Activated effector memory CD4-positive, alpha-beta T cell treated with Interleukin-2 at 50 U/mL for 16 hours (primary cell): ENCODE measurements at regions not wholly inside any gene's neighbourhood (a gene's known extent, or its start where the extent isn't known, plus 50 kb on each side); places are given as distances from the start of the nearest gene placed in this dataset.

ENCODE experiments used
- DNase-seq: peaks from one replicate; pipeline ENCODE4 v3.0.0-alpha.2; 2020

DNA sequence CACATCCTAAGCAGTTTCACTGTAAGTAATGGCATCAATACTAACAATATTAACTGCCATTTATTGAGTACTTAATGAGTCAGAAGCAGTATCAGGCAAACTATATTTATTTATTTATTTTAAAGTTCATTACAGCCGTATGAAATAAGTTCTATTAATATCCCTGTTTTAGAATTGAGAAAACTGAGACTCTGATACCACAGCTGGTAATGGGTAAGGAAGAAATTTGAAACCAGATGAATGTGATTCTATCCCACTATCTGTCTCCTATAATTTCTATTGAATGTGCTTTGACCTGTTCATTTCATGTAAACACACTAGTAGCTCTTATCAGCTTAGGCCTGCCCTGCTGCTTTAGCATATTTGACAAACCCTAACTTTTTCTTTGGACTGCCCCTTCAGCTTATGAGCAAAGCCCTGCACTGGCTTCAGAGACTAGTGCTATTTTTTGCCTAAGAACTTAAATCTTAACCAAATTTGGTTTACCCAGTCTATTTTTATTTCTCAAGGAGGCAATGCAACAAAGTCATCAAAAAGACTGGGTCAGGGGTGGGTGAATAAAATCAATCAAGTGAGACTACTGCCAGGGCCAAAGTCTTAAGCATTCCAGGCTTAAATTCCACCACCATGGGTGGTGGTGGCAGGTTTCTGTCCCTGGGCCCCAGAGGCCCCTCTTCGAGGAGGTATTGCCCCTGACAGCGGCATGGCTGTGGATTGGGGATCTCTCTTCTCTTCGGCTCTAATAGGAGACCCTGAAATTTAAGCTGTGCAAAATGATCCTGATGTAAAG is 143.4 kb downstream of the DLEU7 start:
- no peak for DNase-seq

DNA sequence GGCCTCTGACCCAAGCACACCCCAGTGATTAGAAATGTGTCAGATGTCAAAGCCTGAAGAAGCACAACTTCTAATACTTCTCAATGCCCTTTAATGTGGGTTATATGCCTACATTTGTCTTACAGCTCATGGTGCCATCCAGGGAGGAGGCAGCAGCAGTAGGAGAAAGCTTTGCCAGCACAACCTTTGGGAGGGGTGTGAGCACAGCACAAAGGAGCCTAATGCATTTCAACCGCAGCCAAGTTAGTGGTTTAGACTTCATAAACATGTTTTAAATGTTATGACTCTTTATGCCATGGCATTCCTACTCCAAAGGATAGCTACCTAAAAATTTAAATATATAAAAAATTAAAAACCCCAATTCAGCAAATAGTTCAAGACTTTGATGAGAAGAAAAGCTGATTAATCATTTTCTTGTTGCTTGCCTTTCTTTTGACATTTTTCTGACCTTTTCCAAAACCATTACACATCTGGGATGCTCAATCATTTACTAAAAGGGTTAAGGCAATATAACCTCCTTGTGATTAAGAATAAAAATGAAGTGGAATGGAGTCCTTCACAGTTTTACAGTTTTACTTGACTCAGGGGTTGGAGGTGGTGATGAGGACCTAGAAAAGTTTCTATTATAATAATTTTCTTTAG is 142.7 kb downstream of the DLEU7 start:
- DNase-seq: no peak

DNA sequence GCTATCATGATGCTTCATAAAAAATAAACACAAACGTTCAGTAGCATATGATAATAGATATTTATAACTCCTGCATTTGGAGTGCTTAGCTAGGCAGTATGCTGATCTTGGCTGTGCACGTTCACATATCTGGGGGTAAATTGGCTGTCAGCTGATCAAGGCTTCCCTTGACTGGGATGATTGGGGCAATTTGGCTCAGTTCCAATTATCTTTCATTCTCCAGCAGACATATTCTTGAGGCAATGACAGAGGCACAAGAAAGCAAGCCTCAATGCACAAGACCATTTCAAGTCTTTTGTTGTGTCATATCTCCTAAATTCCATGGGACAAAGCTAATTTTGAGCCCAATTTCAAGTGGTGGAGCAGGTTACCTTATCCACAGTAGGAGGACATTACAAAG is 142.0 kb downstream of the DLEU7 start:
- no peak for DNase-seq

DNA sequence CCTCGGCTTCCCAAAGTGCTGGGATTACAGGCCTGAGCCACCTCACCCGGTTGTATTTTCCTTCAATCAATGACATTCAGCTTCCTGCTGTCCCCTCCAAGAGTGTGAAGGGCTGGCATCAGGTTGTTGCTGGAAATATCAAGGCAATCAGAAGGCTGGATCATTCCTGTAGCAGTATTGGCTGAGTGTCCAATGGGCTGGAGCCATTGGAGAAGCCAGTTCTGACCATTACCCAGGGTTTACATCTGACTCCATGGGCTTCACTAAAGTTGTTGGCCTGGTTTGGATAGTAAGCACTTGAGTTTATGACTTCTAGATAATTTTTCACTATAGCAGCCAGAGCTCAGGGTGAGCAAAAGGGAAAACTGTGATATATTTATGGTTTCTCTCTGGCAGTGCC is 137.0 kb downstream of the DLEU7 start:
- no peak for DNase-seq

DNA sequence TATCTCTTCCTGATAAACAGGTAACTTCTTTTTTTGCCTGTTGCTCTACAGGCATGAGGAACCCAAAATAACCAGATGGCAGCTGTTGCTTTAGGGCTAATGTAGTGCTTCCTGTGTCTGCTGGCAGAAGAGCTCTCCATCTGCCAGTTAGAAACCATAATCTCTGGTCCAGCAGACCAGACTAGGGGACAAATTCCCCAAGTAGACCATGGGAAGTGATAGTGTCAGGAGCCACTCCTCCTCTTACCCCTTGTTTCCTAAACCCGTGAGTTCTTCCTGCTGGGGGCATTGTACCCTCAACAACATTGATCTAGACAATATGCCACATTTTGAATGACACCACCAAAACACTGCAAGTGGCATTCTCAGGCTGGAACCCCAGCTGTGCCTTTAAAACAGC is 135.9 kb downstream of the DLEU7 start:
- DNase-seq: no peak

DNA sequence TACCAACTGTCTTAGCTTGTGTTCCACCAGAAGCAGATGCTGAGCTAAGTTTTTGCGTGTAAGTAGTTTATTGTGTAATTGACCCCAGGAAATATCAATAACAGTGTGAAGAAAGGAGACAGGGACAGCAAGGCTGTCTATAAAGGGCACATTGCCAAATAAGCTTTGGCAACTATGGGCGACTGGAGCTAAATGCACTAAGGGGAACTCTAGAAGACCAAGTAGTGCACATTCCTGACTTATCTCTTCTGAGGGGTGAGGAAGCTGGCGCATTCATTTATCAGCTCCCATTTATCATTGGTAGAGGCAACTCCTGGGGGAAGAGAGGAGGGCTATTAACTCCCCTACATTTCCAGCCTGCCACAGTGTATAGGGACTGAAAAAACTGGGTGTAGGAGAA is 135.0 kb downstream of the DLEU7 start:
- DNase-seq: no peak

DNA sequence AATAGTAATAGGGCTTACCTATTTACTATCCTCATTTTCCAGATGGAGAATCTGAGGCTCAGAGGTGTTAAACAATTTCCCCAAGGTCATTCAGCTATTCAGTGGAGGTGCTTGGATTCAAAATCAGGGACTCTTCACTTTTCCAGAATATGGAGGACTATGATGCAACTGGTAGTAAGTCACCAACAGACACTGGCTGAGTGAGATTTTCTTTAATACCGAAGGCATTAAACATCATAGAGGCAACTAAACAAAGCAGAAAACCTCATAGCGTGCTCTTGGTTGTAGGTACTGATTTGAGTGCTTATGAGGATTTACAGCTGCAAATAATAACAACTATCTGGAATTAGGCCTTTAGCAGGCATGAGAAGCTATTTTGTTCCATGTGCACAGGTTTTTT is 134.4 kb downstream of the DLEU7 start:
- no peak for DNase-seq

DNA sequence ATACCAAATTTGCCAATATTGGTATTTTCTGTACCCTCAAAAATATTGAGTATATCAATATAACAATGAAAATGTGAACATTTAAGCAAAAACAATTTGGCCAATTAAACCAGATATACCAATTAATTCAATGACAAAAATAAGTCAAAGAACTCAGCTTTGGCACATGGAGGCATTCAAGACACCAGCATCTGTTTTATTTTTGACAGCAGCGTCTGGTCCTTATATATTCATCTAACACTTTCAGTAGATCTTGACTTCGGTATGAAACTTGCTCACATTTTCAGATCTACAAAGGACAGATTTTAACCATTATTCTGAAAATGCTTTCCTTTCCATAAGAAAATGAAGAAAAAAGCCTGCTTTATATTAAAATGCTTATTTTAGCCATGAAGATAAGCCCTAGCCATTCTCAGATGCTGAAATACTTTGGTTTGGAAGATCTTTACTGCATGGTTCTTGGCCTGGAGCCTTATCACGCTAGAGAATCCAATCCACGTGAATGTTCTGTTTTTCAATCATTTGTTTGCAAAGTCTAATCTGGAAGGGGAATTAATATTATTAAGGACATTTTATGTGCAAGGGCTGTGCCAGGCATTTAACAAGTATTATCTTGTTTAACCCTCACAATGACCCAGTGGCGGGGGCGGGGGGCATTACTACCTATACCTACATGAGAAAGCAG is 132.2 kb downstream of the DLEU7 start:
- no peak for DNase-seq

DNA sequence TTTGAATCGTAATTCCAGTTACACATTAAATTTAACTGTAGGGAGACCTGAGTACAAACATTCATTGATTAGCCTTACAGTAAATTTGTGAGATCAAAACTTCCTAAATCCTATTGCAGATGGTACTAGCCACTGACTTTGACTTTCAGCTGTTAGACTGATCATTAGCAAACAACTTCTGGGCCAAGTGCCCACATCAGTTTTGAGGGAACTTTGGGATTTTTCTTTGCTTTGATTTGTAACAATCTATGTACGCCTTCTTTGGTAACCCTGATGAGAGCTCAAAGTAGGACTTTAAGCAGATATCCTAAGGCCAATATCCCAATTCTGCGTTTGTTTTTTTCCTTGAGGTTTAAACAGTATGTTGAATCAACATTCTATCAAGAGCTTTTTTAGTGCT is 131.5 kb downstream of the DLEU7 start:
- no peak for DNase-seq

DNA sequence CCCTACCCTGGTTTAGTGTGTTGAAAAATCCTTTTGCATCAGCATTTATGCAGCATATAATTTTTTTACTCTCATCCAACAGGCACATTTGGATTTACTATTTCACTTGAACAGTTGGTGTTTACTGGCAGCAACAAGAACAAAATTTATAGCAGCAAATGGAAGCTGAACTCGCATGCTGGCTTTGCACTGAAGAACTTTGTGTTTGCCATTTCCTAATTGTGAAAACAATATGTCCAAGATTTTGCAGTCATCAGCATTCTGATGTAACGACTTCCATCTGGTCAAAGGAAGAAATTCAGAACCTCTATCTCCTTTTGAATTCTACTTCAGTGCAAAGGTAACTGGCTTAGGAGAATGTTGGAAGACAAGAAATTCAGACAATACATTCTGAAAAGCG is 131.0 kb downstream of the DLEU7 start:
- no peak for DNase-seq

DNA sequence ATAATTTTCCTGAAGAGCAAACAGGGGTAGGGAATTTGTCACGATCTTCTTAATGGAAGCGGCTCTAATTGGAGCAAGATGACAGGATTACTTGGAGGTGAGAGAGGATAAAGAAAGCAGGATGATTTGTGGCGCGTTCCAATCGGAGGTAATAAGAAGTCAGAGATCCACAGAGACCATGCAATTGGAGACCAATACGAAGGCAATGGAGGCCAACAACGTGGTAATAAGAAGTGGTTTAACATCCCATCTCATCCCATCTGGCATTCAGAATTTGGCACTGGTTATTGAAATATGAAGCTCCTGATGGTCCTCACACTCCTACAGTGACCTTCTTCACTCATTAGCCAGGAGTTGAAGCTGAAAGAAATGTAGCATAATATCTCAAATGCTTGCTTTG is 130.6 kb downstream of the DLEU7 start:
- no peak for DNase-seq

DNA sequence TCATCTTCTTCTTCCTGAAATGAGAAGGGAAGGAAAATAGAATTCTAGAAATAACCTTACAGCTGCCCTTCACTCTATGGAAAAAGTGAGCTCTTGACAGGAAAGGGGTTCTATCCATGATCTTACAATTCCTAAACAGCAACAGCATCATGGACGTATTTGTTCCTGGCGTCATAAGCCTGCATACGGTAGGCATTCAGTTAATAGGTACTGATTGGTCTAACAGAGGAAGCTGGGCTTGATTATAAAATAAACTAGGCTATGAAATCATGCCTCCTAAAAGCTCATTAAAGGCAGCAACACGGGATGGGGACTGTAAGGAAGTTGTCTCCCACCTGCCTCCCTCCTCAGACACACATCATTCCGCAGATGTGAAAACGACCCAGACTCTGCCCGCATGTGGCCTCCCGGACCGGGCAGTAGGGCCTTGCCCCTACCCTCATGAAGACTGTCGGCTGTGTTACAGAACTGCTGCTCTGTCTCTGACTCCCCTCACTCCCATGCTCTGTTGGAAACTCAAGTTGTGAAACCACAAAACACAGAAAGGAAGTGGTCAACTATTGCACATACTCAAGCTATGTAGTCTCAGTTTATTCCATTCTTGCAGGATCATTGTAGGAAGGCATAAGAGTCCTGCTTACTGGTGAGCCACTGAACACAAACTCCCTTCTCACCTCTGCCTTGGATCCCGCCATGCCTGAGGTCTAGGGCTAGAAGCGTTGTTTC is 129.8 kb downstream of the DLEU7 start:
- no peak for DNase-seq

DNA sequence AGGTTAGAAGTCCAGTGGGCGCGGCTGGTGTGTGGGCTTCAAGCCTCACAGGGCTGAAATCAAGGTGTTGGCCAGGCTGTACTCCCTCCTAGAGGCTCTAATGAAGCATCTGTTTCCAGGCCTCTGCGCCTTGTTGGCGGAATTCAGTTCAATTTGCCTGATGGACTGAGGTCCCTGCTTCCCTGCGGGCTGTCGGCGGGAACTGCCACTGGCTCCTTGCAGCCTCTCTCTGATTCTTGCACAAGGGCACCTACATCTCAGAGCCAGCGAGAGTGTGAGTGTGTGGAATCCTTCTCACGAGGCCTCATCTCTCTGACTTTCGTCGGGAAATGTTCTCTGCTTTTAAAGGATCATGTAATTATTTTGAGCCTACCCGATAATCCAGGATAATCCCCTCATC is 128.6 kb downstream of the DLEU7 start:
- no peak for DNase-seq

DNA sequence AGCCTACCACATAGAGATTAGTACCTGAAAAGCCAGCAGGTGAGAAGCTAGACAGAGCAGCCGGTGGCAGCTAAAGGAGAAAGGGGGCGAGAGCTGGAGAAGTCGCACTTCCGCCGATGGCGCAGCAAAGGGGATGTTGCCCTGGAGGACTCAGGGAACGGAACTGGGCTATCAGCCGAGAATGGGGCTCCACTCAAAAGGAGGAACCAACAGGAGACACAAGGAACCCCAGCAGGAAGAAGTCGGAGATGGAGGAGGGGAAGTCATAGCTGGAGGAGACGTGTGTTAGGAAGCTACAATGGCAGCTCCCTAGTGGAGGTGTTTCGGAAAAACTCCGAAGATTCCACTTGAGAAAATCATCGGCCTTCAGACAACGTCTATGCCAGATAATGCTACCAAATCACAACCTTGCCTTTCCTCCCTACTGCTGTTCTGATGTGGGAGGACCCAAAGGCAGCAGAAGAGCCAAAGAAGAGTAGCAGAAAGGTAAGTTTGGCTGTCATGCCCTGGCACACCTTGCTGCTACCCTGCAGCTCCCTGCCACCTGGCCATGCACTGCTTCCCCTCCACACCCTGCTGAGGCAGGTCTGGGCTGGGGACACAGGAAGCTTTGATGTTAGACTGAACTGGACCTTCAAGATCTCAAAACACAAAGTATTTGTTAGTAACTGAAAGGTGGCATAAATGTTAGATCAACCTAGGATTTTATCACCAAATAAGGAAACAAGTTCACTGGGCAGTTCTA is 127.9 kb downstream of the DLEU7 start:
- no peak for DNase-seq

DNA sequence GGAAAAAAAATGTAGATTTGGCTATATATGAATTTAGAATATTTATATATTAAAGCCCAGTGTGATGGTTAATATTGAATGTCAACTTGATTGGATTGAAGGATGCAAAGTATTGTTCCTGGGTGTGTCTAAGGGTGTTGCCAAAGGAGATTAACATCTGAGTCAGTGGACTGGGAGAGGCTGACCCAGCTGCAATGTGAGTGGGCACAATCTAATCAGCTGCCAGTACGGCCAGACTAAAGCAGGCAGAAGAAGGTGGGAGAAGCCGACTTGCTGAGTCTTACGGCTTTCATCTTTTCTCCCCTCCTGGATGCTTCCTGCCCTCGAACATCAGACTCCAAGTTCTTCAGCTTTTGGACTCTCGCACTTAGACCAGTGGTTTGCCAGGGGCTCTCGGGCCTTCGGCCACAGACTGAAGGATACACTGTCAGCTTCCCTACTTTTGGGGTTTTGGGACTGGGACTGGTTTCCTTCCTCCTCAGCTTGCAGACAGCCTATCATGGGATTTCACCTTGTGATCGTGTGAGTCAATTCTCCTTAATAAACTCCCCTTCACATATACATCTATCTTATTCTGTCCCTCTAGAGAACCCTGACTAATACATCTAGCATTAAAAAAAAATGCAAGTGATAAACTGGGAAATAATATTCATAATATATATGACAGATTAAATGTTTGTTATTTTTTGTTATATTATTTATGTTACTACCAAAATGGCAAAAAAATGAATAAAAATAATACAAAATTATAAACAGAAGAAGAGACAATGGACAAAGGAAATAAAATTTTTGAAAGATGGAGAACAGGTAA is 122.4 kb downstream of the DLEU7 start:
- no peak for DNase-seq

DNA sequence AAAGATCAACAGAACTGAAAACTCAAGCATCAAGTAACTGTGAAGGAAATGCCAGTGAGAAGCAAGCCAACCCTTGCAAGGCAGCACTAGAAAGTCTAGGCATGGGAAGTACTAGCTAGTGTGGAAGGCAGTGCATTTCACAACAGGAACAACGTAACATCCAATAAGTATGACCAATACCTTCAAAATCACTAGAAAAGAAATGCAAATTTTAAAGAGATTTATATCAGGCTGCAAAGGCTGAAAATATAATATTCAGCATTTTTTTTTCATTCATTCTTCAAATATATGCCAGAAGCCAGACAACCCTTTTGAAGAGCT is 121.9 kb downstream of the DLEU7 start:
- no peak for DNase-seq

DNA sequence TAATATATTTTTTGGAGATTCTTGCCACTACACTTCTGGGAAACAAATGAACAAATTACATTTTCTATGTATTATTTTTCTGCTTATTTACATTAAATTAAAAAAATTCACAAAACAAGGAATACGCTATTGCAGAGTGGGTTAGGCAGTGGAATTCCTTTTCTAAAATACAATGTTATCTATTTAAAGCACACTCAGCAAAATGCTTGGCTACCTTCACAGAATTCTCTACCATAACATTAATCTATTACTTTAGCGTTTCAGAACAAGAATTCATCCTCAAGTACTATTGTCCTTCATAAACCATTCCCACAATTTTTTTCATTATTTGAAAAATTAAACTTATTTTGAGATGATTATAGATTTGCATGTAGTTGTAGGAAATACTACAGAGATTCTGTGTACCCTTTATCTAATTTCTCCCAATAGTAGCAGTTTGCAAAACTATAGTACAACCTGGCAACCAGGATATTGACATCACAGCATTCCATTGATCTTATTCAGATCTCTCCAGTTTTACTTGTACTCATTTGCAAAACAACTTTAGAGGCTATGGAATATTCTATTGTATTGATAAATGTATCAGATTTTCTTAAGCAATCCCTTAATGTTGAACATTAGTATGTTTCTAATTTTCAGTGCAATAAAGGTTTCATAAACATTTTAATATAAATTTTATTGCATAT is 120.9 kb downstream of the DLEU7 start:
- DNase-seq: no peak

DNA sequence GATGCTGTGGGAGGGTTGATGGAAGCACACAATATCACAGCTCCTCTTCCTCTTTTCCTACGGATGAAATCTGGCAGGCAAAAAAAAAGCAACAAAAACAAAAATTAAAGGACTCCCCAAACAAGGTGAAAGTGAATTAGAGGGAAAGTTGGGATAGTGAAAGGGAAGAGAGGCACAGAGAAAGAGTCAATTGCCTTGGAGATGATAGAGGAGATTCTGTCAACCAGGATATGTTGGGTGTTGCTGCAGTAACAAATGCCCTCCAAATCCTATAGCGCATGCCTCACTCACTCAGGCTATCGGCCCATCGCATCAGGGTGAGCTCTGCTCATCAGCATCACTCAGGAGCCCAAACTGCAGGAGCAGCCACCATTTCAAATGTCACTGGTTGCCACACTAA is 119.1 kb downstream of the DLEU7 start:
- DNase-seq: no peak

DNA sequence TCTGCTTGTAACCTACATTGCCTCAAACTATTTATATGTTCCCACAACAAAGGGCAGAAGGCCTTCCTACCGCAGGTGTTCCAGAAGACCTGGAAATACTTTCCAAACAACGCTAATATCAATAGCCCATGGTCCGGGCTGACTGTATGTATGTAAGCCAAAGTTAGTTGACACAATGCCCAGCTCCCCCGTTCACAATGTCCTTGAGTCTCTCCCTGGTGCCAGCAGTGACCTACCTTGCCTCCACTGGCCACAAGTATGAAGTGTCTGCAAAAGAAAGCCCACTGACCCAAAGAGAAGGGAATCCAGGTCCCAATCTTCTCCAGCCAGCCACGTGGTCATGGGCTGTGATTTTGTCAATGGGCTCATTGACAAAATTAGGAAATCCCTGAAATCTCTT is 118.6 kb downstream of the DLEU7 start:
- no peak for DNase-seq

DNA sequence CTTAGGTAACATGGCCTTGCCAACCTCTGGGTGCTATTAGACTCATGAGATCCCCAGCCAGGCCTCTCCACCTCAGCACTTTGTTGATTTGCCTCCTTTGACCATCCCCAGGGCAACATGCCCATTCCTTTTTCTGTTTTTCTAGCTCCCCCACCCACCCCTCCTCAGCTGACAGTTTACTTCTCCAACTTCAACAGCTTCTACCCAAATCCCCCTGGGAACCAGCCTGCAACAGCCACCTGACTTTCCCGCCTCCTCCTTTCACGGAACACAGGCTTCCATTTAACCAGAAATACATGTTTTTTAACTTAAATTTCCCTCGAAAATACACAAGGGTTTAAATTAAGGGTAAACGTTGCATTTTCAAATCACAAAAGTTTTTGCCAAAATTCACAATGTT is 117.3 kb downstream of the DLEU7 start:
- DNase-seq: no peak

DNA sequence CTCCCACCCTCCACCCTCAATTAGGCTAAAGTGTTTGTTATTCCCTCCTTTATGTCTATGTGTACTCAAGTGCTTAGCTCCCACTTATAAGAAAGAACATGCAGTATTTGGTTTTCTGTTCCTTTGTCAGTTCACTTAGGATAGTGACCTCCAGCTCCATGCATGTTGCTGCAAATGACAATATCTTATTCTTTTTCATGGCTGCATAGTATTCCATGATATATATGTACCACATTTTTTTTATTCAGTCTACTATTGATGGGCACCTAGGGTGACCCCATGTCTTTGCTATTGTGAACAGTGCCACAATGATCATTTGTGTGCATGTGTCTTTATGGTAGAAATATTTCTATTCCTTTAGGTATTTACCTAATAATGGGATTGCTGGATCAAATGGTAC is 114.3 kb downstream of the DLEU7 start:
- no peak for DNase-seq
